SK-N-SH treated with all-trans-retinoic acid at 6 μM for 48 hours (cell line): ENCODE measurements at regions not wholly inside any gene's neighbourhood (a gene's known extent, or its start where the extent isn't known, plus 50 kb on each side); places are given as distances from the start of the nearest gene placed in this dataset.
"Not testable (repeated sequence)": the region's sequence is repeated elsewhere in the genome, so short reads cannot be mapped to it uniquely, and the experiment has no call there.

Experiments used
- BACH2 ChIP-seq: fragments of 250-450 bp; sonication (Bioruptor Pico); IDR thresholded peaks from 2 replicates; pipeline ENCODE4 v1.9.0; 2021; ENCODE audit warnings: mild to moderate bottlenecking, borderline replicate concordance
- CREB5 ChIP-seq: fragments of 250-450 bp; sonication (Bioruptor Pico); IDR thresholded peaks from 2 replicates; pipeline ENCODE4 v1.5.1; 2020; ENCODE audit warnings: low read depth, mild to moderate bottlenecking, moderate library complexity
- CSRNP3 ChIP-seq: fragments of 250-450 bp; sonication (Bioruptor Pico); IDR thresholded peaks from 2 replicates; pipeline ENCODE4 v1.5.1; 2021; ENCODE audit warnings: mild to moderate bottlenecking, moderate library complexity
- OSR1 ChIP-seq: fragments of 250-450 bp; sonication (Bioruptor Pico); IDR thresholded peaks from 2 replicates; pipeline ENCODE4 v1.8.0; 2022; ENCODE audit warnings: moderate library complexity, mild to moderate bottlenecking, inconsistent platforms
- RARB ChIP-seq: fragments of 250-450 bp; sonication (Bioruptor Pico); IDR thresholded peaks from 2 replicates; pipeline ENCODE4 v1.8.0; 2021; ENCODE audit warnings: mild to moderate bottlenecking, moderate library complexity
- ZFP30 ChIP-seq: fragments of 450-650 bp; formaldehyde crosslinking; IDR thresholded peaks from 2 replicates; pipeline ENCODE4 v1.5.0; 2022; ENCODE audit warnings: mild to moderate bottlenecking, moderate library complexity
- ZNF565 ChIP-seq: fragments of 450-650 bp; formaldehyde crosslinking; conservative IDR thresholded peaks from 2 replicates; pipeline ENCODE4 v1.5.0; 2020; ENCODE audit warnings: low read depth, mild to moderate bottlenecking, moderate library complexity
- ZNF70 ChIP-seq: fragments of 450-650 bp; formaldehyde crosslinking; IDR thresholded peaks from 2 replicates; pipeline ENCODE4 v1.5.0; 2020; ENCODE audit warnings: mild to moderate bottlenecking, moderate library complexity
- ZNF8 ChIP-seq: fragments of 450-650 bp; formaldehyde crosslinking; IDR thresholded peaks from 2 replicates; pipeline ENCODE4 v1.5.0; 2020; ENCODE audit warnings: mild to moderate bottlenecking, moderate library complexity
- TF ChIP-seq, protein P1 (sequence below): fragments of 250-450 bp; sonication (Bioruptor Pico); IDR thresholded peaks from 2 replicates; pipeline ENCODE4 v1.8.0; 2020; ENCODE audit warnings: mild to moderate bottlenecking, moderate library complexity, borderline replicate concordance
- TF ChIP-seq, protein P2 (sequence below): fragments of 250-450 bp; sonication (Bioruptor Pico); IDR thresholded peaks from 2 replicates; pipeline ENCODE4 v1.5.0; 2020; ENCODE audit warnings: mild to moderate bottlenecking, moderate library complexity

DNA sequence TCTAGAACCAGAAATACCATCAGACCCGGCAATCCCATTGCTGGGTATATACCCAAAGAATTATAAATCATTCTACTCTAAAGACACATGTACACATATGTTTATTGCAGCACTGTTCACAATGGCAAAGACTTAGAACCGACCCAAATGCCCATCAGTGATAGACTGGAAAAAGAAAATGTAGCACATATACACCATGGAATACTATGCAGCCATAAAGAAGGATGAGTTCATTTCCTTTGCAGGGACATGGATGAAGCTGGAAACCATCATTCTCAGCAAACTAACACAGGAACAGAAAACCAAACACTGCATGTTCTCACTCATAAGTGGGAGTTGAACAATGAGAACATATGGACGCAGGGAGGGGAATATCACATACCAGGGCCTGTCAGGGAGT is 64.2 kb upstream of the ADTRP start:
- not testable (repeated sequence) for TF ChIP-seq CREB5 (CRISPR knock-in tag); RARB (CRISPR knock-in tag); ZNF70 (CRISPR knock-in tag); ZNF8 (CRISPR knock-in tag); ZFP30; CSRNP3; BACH2; OSR1; ZNF565
- TF ChIP-seq, protein P1, sequence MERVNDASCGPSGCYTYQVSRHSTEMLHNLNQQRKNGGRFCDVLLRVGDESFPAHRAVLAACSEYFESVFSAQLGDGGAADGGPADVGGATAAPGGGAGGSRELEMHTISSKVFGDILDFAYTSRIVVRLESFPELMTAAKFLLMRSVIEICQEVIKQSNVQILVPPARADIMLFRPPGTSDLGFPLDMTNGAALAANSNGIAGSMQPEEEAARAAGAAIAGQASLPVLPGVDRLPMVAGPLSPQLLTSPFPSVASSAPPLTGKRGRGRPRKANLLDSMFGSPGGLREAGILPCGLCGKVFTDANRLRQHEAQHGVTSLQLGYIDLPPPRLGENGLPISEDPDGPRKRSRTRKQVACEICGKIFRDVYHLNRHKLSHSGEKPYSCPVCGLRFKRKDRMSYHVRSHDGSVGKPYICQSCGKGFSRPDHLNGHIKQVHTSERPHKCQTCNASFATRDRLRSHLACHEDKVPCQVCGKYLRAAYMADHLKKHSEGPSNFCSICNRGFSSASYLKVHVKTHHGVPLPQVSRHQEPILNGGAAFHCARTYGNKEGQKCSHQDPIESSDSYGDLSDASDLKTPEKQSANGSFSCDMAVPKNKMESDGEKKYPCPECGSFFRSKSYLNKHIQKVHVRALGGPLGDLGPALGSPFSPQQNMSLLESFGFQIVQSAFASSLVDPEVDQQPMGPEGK (CRISPR knock-in tag) = not testable (repeated sequence)
- TF ChIP-seq, protein P2, sequence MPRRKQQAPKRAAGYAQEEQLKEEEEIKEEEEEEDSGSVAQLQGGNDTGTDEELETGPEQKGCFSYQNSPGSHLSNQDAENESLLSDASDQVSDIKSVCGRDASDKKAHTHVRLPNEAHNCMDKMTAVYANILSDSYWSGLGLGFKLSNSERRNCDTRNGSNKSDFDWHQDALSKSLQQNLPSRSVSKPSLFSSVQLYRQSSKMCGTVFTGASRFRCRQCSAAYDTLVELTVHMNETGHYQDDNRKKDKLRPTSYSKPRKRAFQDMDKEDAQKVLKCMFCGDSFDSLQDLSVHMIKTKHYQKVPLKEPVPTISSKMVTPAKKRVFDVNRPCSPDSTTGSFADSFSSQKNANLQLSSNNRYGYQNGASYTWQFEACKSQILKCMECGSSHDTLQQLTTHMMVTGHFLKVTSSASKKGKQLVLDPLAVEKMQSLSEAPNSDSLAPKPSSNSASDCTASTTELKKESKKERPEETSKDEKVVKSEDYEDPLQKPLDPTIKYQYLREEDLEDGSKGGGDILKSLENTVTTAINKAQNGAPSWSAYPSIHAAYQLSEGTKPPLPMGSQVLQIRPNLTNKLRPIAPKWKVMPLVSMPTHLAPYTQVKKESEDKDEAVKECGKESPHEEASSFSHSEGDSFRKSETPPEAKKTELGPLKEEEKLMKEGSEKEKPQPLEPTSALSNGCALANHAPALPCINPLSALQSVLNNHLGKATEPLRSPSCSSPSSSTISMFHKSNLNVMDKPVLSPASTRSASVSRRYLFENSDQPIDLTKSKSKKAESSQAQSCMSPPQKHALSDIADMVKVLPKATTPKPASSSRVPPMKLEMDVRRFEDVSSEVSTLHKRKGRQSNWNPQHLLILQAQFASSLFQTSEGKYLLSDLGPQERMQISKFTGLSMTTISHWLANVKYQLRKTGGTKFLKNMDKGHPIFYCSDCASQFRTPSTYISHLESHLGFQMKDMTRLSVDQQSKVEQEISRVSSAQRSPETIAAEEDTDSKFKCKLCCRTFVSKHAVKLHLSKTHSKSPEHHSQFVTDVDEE (CRISPR knock-in tag) = not testable (repeated sequence)
